Parathyroid adenoma (tissue), 2 donors: ENCODE measurements at regions not wholly inside any gene's neighbourhood (a gene's known extent, or its start where the extent isn't known, plus 50 kb on each side); places are given as distances from the start of the nearest gene placed in this dataset.

Experiments used
- H2AFZ ChIP-seq: fragments of 300-600 bp; sonication (generic); one replicate; pipeline ENCODE4 v1.7.0; 2017; ENCODE audit warnings: antibody characterized with exemption, mild to moderate bottlenecking
- H3K27ac ChIP-seq: fragments of 300-600 bp; sonication (generic); one replicate; pipeline ENCODE4 v1.7.0; 2017
- H3K27me3 ChIP-seq: fragments of 300-600 bp; sonication (generic); one replicate; pipeline ENCODE4 v1.7.0; 2017; ENCODE audit warnings: low read length; ENCODE audit not compliant: control insufficient read depth, insufficient read depth
- H3K36me3 ChIP-seq: fragments of 300-600 bp; sonication (generic); one replicate; pipeline ENCODE4 v1.7.0; 2017; ENCODE audit warnings: low read length; ENCODE audit not compliant: control insufficient read depth, insufficient read depth
- H3K4me1 ChIP-seq: fragments of 300-600 bp; sonication (generic); one replicate; pipeline ENCODE4 v1.7.0; 2017; ENCODE audit warnings: control low read depth
- H3K4me2 ChIP-seq: fragments of 300-600 bp; sonication (generic); one replicate; pipeline ENCODE4 v1.7.0; 2017; ENCODE audit warnings: low read length
- H3K4me3 ChIP-seq: fragments of 300-600 bp; sonication (generic); one replicate; pipeline ENCODE4 v1.7.0; 2017; ENCODE audit warnings: low read depth, low read length
- H3K79me2 ChIP-seq: fragments of 300-600 bp; sonication (generic); one replicate; pipeline ENCODE4 v1.7.0; 2017; ENCODE audit warnings: control low read depth
- H3K9ac ChIP-seq: fragments of 300-600 bp; sonication (generic); one replicate; pipeline ENCODE4 v1.7.0; 2017; ENCODE audit warnings: mild to moderate bottlenecking
- H3K9me3 ChIP-seq: fragments of 300-600 bp; sonication (generic); one replicate; pipeline ENCODE4 v1.7.0; 2017; ENCODE audit warnings: low read length; ENCODE audit not compliant: control insufficient read depth
- CTCF ChIP-seq: fragments of 300-600 bp; sonication (generic); IDR thresholded peaks from one replicate; pipeline ENCODE4 v1.7.0; 2017; ENCODE audit warnings: antibody characterized with exemption, mild to moderate bottlenecking
- donor health status: primary hyperparathyroidism.

- H3K4me1 ChIP-seq, result peaks cover 5% of the 10 kb centered on the region
- H3K36me3 ChIP-seq, result no peaks in the 10 kb centered on the region
- H3K9ac ChIP-seq, result no peak overlapping the region
- H3K4me3 ChIP-seq, result no peak overlapping the region
- H3K4me2 ChIP-seq, result no peak overlapping the region
- H3K27me3 ChIP-seq, result no peaks in the 10 kb centered on the region
- no peak for TF ChIP-seq CTCF
- no peak overlapping the region for H2AFZ ChIP-seq
- no peaks in the 10 kb centered on the region for H3K79me2 ChIP-seq
- no peak overlapping the region for H3K27ac ChIP-seq
- no peaks in the 10 kb centered on the region for H3K9me3 ChIP-seq
Observed at GRCh38 chr1:89453123-89453972, 71.3 kb upstream of the LRRC8B start.

DNA sequence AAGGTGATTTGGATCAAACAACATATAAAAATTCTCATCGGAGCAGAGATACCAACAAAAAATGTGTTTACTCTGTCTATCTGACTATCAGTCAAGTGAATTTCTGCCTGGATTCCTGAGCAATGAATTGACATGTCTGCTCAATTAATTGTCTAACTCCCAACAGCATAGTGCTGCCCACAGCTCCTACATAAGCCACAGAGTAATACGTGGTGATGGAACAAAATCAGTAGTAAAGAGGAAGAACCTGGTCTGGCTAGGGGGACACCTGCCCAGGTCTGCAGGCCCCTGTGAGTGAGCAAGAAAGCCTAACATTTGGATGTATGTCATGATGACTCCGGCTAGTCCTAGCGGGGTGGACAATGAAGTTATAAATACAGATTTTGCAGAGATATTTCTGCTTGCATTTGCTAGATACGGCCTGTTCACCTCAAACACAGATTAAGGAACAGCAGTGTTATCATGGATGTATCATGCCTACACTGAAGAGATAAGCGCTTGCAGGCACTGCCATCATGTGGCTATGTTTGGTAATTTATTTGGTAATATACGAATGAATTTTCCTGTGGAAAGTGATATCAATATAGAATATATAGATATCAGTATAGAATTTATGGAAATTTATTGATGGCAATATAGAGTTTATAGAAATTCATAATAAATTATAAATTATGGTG, 69.6 kb upstream of the LRRC8B start:
- Histone ChIP-seq H2AFZ (peak overlapping the region; percentile 73), H3K27me3 (no peaks in the 10 kb centered on the region), H3K27ac (peak overlapping the region; percentile 81), H3K4me2 (peak overlapping the region; percentile 3), H3K4me3 (no peak overlapping the region), H3K36me3 (no peaks in the 10 kb centered on the region), H3K9me3 (no peaks in the 10 kb centered on the region), H3K4me1 (peaks cover 5% of the 10 kb centered on the region), H3K79me2 (no peaks in the 10 kb centered on the region), H3K9ac (no peak overlapping the region)
- TF ChIP-seq CTCF, result peak; percentile 62

DNA sequence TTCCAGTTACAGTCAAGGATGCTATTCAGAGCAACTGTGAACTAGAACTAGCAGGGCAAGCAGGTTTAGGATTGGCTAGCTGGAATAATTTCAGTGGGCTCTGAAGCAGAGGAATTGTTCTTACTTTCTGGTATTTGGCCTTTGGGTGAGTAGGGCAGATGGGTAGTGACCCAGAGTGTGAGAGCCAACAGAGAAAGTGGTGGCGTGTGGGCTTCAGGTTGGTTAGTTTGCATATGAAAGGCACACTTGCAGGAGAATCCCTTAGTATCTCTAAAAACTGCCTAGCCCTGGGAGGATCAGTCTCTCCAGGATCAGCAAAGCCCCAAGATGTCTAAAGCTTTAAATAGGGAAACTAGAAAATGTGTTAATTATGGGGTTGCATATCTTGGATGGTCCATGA, 67.6 kb upstream of the LRRC8B start:
- H3K4me2 ChIP-seq, result no peak overlapping the region
- no peak overlapping the region for H3K27ac ChIP-seq
- peaks cover 5% of the 10 kb centered on the region for H3K4me1 ChIP-seq
- H3K79me2 ChIP-seq, result no peaks in the 10 kb centered on the region
- no peaks in the 10 kb centered on the region for H3K9me3 ChIP-seq
- no peaks in the 10 kb centered on the region for H3K36me3 ChIP-seq
- H2AFZ ChIP-seq, result no peak overlapping the region
- H3K27me3 ChIP-seq, result no peaks in the 10 kb centered on the region
- TF ChIP-seq CTCF, result no peak
- H3K9ac ChIP-seq, result no peak overlapping the region
- H3K4me3 ChIP-seq, result no peak overlapping the region

- H3K4me1 ChIP-seq, result peaks cover 5% of the 10 kb centered on the region
- H3K27me3 ChIP-seq, result no peaks in the 10 kb centered on the region
- no peak overlapping the region for H3K4me3 ChIP-seq
- H3K9me3 ChIP-seq, result no peaks in the 10 kb centered on the region
- H2AFZ ChIP-seq, result no peak overlapping the region
- H3K27ac ChIP-seq, result no peak overlapping the region
- no peaks in the 10 kb centered on the region for H3K79me2 ChIP-seq
- no peak overlapping the region for H3K4me2 ChIP-seq
- H3K36me3 ChIP-seq, result no peaks in the 10 kb centered on the region
- H3K9ac ChIP-seq, result no peak overlapping the region
- no peak for TF ChIP-seq CTCF
Observed at GRCh38 chr1:89459081-89459480, 65.5 kb upstream of the LRRC8B start.
